Activated T-helper 2 cell treated with anti-CD3 and anti-CD28 coated beads, Interferon-gamma antibody, Interleukin-2, Interleukin-4, amounts not matched to agents 10 μg/mL and 5 μg/mL and 100 μg/mL, durations not matched to agents 14 hours and 24 hours and 36 hours (primary cell): ENCODE measurements at regions not wholly inside any gene's neighbourhood (a gene's known extent, or its start where the extent isn't known, plus 50 kb on each side); places are given as distances from the start of the nearest gene placed in this dataset.
"Not testable (repeated sequence)": the region's sequence is repeated elsewhere in the genome, so short reads cannot be mapped to it uniquely, and the experiment has no call there.

ENCODE experiments used
- DNase-seq: peaks from one replicate; pipeline ENCODE4 v3.0.0; 2021; ENCODE audit warnings: low spot score
- H3K27ac Mint-ChIP-seq: one replicate; pipeline ENCODE4 v1.8.0; 2021; ENCODE audit warnings: mixed read lengths
- H3K27me3 Mint-ChIP-seq: one replicate; pipeline ENCODE4 v1.8.0; 2021; ENCODE audit warnings: low read depth, mixed read lengths
- H3K36me3 Mint-ChIP-seq: one replicate; pipeline ENCODE4 v1.8.0; 2021; ENCODE audit warnings: low read depth, mixed read lengths
- H3K4me1 Mint-ChIP-seq: one replicate; pipeline ENCODE4 v1.8.0; 2021; ENCODE audit warnings: low read depth, mixed read lengths
- H3K4me3 Mint-ChIP-seq: one replicate; pipeline ENCODE4 v1.8.0; 2021; ENCODE audit warnings: low read depth, mild to moderate bottlenecking, moderate library complexity, mixed read lengths
- H3K9me3 Mint-ChIP-seq: one replicate; pipeline ENCODE4 v1.8.0; 2021; ENCODE audit warnings: mixed read lengths
- intact Hi-C: fragments of 100-400 bp; cut with micrococcal nuclease; formaldehyde crosslinking; loops from one replicate; pipeline ENCODE4 v1.15.1; 2023

GRCh38 chr13:110812121-110812868, 98.8 kb downstream of the ING1 start:
- intact Hi-C loops, result no loop called here
- DNase-seq, result no peak
- no peaks in the 10 kb centered on the region for H3K36me3 Mint-ChIP-seq
- no peak overlapping the region for H3K27ac Mint-ChIP-seq
- peaks cover 35% of the 10 kb centered on the region for H3K27me3 Mint-ChIP-seq
- H3K4me3 Mint-ChIP-seq, result no peak overlapping the region
- no peaks in the 10 kb centered on the region for H3K4me1 Mint-ChIP-seq
- H3K9me3 Mint-ChIP-seq, result no peaks in the 10 kb centered on the region

GRCh38 chr13:110812869-110813645, 99.6 kb downstream of the ING1 start:
- Mint-ChIP-seq H3K4me3 (no peak overlapping the region), H3K27me3 (peaks cover 36% of the 10 kb centered on the region)
- intact Hi-C loops, result no loop called here

GRCh38 chr13:110813646-110814624, 100.4 kb downstream of the ING1 start:
- Mint-ChIP-seq H3K9me3 (no peaks in the 10 kb centered on the region), H3K36me3 (no peaks in the 10 kb centered on the region), H3K4me1 (no peaks in the 10 kb centered on the region), H3K27me3 (peaks cover 32% of the 10 kb centered on the region), H3K4me3 (no peak overlapping the region), H3K27ac (no peak overlapping the region)
- DNase-seq, result no peak
- intact Hi-C loops, result no loop called here

More at GRCh38 chr13:110812869-110813645, 99.6 kb downstream of the ING1 start:
- Mint-ChIP-seq H3K9me3 (no peaks in the 10 kb centered on the region), H3K27ac (no peak overlapping the region), H3K36me3 (no peaks in the 10 kb centered on the region), H3K4me1 (no peaks in the 10 kb centered on the region)
- no peak for DNase-seq

- Mint-ChIP-seq H3K36me3 (no peaks in the 10 kb centered on the region), H3K4me1 (peaks cover 3% of the 10 kb centered on the region), H3K27me3 (peaks cover 30% of the 10 kb centered on the region), H3K4me3 (no peak overlapping the region), H3K9me3 (no peaks in the 10 kb centered on the region), H3K27ac (no peak overlapping the region)
- no peak for DNase-seq
- intact Hi-C loops, result loop anchor here (5.0 kb wide), 2 partner anchors 98 to 593 kb away; no protein-coding TSS in a partner anchor
Measured at GRCh38 chr13:110815471-110816204, 99.2 kb downstream of the ANKRD10 start.

- intact Hi-C loops, result loop anchor here (5.0 kb wide), 2 partner anchors 99 to 594 kb away; no protein-coding TSS in a partner anchor
- no peaks in the 10 kb centered on the region for H3K9me3 Mint-ChIP-seq
- peaks cover 21% of the 10 kb centered on the region for H3K27me3 Mint-ChIP-seq
- H3K4me3 Mint-ChIP-seq, result no peak overlapping the region
- H3K4me1 Mint-ChIP-seq, result peaks cover 3% of the 10 kb centered on the region
- H3K27ac Mint-ChIP-seq, result no peak overlapping the region
- DNase-seq, result no peak
- H3K36me3 Mint-ChIP-seq, result no peaks in the 10 kb centered on the region
Measured at GRCh38 chr13:110816500-110816899, 98.4 kb downstream of the ANKRD10 start.

GRCh38 chr13:110817143-110817542, 97.7 kb downstream of the ANKRD10 start:
- intact Hi-C loops, result loop anchor here (5.0 kb wide), 2 partner anchors 100 to 595 kb away; no protein-coding TSS in a partner anchor
- H3K4me1 Mint-ChIP-seq, result peaks cover 3% of the 10 kb centered on the region
- no peak for DNase-seq
- H3K4me3 Mint-ChIP-seq, result no peak overlapping the region
- H3K27ac Mint-ChIP-seq, result no peak overlapping the region
- H3K27me3 Mint-ChIP-seq, result peaks cover 16% of the 10 kb centered on the region
- no peaks in the 10 kb centered on the region for H3K36me3 Mint-ChIP-seq
- no peaks in the 10 kb centered on the region for H3K9me3 Mint-ChIP-seq

- no peak overlapping the region for H3K4me3 Mint-ChIP-seq
Measured at GRCh38 chr13:110818747-110819146, 96.1 kb downstream of the ANKRD10 start.

GRCh38 chr13:110819203-110820014, 95.5 kb downstream of the ANKRD10 start:
- intact Hi-C loops, result loop anchor here (1.0 to 5.0 kb wide), 6 partner anchors 102 to 597 kb away; no protein-coding TSS in a partner anchor
- DNase-seq, result peak; percentile 58
- H3K27me3 Mint-ChIP-seq, result peaks cover 10% of the 10 kb centered on the region
- no peak overlapping the region for H3K27ac Mint-ChIP-seq
- no peaks in the 10 kb centered on the region for H3K9me3 Mint-ChIP-seq
- no peak overlapping the region for H3K4me3 Mint-ChIP-seq
- H3K4me1 Mint-ChIP-seq, result peaks cover 3% of the 10 kb centered on the region
- H3K36me3 Mint-ChIP-seq, result no peaks in the 10 kb centered on the region

More at GRCh38 chr13:110818747-110819146, 96.1 kb downstream of the ANKRD10 start:
- H3K27me3 Mint-ChIP-seq, result peaks cover 10% of the 10 kb centered on the region
- DNase-seq, result no peak
- intact Hi-C loops, result loop anchor here (1.0 to 5.0 kb wide), 6 partner anchors 101 to 596 kb away; no protein-coding TSS in a partner anchor
- peaks cover 3% of the 10 kb centered on the region for H3K4me1 Mint-ChIP-seq
- H3K9me3 Mint-ChIP-seq, result no peaks in the 10 kb centered on the region
- no peak overlapping the region for H3K27ac Mint-ChIP-seq
- H3K36me3 Mint-ChIP-seq, result no peaks in the 10 kb centered on the region

- no peaks in the 10 kb centered on the region for H3K9me3 Mint-ChIP-seq
- intact Hi-C loops, result no loop called here
- H3K27me3 Mint-ChIP-seq, result peaks cover 7% of the 10 kb centered on the region
- peaks cover 3% of the 10 kb centered on the region for H3K4me1 Mint-ChIP-seq
- no peak overlapping the region for H3K4me3 Mint-ChIP-seq
- H3K36me3 Mint-ChIP-seq, result no peaks in the 10 kb centered on the region
- no peak overlapping the region for H3K27ac Mint-ChIP-seq
- DNase-seq, result no peak
Measured at GRCh38 chr13:110820322-110820721, 94.5 kb downstream of the ANKRD10 start.

- H3K27ac Mint-ChIP-seq, H3K9me3 Mint-ChIP-seq, H3K36me3 Mint-ChIP-seq, H3K4me1 Mint-ChIP-seq, intact Hi-C loops, H3K27me3 Mint-ChIP-seq, DNase-seq: not testable (repeated sequence)
- peak overlapping the region; percentile 57 for H3K4me3 Mint-ChIP-seq
Measured at GRCh38 chr13:110821837-110822668, 92.8 kb downstream of the ANKRD10 start.

- no peak for DNase-seq
- Mint-ChIP-seq H3K4me3 (no peak overlapping the region), H3K27me3 (peaks cover 6% of the 10 kb centered on the region), H3K4me1 (peaks cover 3% of the 10 kb centered on the region), H3K9me3 (no peaks in the 10 kb centered on the region), H3K27ac (no peak overlapping the region), H3K36me3 (no peaks in the 10 kb centered on the region)
- intact Hi-C loops, result no loop called here
Measured at GRCh38 chr13:110822669-110822945, 92.3 kb downstream of the ANKRD10 start.
